SIG-M5 (cell line): ENCODE measurements at regions not wholly inside any gene's neighbourhood (a gene's known extent, or its start where the extent isn't known, plus 50 kb on each side); places are given as distances from the start of the nearest gene placed in this dataset.
"Not testable (repeated sequence)": the region's sequence is repeated elsewhere in the genome, so short reads cannot be mapped to it uniquely, and the experiment has no call there.

Experiments
- DNase-seq: peaks from one replicate; lab custom pipeline; 2025; lab: John Stamatoyannopoulos, UW

- no peak for DNase-seq
Observed at GRCh38 chr7:119945822-119946221, 327.2 kb upstream of the KCND2 start.

DNA sequence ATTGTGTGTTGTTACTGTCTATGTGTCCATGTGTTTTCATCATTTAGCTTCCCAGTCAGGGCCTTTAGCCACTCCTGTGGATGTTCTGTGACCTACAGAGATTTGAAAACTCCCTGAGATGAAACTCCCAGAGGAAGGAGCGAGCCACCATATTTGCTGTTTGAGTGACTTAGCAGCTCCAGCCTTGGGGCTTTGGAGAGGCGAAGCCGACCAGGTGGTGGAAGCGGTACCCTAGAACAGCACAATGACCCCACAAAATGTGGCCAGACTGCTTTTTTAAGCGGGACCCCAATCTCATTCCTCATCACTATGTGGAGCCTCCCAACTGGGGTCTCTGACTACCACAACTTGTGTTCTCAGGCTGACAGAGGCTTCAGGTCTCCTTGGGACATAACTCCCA, 323.9 kb upstream of the KCND2 start:
- DNase-seq, result no peak

GRCh38 chr7:119950390-119951041, 322.5 kb upstream of the KCND2 start:
- DNase-seq, result not testable (repeated sequence)

GRCh38 chr7:119951614-119952013, 321.4 kb upstream of the KCND2 start:
- DNase-seq, result not testable (repeated sequence)

GRCh38 chr7:119957335-119957734, 315.6 kb upstream of the KCND2 start:
- no peak for DNase-seq

GRCh38 chr7:119959811-119960210, 313.2 kb upstream of the KCND2 start:
- DNase-seq, result no peak

GRCh38 chr7:119963654-119964053, 309.3 kb upstream of the KCND2 start:
- no peak for DNase-seq

DNA sequence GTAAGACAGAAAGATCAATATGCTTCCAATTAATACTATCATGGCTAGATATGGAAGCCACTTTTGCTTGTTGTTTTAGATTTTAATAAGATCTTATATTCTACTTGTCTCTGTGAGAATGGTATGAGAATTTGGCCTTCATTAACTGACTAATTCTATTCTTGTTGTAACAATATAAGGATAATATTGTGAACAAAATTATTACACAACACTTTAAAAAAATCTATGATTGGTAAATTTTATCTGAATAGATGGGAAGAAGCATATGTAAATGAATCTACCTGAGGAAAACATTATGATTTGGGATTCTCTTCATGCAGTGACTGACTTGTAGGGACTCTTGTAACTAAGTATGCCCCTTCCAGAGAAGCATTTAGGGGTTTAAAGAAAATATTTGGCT, 308.9 kb upstream of the KCND2 start:
- DNase-seq, result no peak

DNA sequence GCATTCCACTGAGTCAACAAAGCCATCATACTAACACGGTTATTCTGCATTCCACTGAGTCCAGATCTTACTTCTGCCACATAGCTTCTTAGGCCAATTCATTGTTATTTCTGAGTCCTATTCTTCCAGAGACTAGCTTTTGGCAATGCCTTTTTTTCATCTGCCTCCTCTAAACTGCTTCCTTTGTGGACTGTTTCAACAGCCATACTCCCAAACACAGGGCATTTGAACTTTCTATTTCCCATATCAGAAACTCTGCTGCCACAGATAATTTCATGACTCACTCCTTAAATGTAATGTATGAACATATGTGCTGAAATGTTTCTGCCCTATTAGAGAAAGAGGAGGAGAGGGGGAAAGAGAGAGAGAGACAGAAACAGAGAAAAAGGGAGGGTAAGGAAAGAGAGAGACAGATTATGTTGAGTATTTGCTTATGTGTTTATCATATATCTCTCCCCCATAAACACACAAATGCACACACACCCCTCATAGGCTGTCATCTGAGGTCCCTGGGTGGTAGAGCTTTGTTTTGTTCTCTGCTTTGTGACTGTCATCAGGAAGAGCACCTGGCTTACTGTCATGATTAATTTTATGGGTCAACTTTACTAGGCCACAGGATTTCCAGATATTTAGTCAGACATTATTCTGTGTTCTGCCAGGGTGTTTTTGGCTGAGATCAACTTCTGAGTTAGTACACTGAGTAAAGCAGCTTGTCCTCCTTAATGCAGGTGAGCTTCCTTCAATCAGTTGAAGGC, 308.0 kb upstream of the KCND2 start:
- DNase-seq, result no peak

GRCh38 chr7:119967221-119967620, 305.8 kb upstream of the KCND2 start:
- no peak for DNase-seq

DNA sequence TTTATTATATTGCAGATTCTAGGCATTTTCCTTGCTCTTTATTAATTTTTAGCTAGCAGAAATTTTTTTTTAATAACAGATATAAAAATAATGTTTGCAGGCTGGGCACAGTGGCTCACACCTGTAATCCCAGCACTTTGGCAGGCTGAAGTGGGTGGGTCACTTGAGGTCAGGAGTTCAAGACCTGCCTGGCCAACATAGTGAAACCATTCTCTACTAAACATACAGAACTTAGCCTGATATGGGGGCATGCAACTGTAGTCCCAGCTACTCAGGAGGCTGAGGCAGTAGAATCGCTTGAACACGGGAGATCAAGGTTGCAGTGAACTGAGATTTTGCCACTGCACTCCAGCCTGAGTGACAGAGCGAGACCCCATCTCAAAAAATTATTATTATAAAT, 304.6 kb upstream of the KCND2 start:
- not testable (repeated sequence) for DNase-seq

- no peak for DNase-seq
Observed at GRCh38 chr7:119969054-119969453, 303.9 kb upstream of the KCND2 start.

DNA sequence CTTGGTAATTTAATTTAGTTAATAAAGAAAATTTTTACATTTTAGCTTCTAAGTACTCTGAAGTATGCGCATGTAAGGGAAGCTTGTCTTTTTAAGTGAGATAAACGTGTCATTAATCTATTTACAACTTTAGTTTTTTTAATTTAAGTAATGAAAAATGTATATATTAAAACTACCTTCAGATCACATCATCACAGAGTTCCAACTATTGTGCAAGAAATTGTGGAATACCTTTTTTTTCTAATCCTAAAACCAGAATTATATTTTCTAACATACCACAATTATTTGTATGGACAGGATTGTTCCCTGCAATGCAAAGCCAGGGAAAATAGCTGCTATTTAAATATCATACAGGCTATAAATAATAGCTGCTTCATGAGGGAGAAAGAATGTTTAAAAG, 303.2 kb upstream of the KCND2 start:
- no peak for DNase-seq

DNA sequence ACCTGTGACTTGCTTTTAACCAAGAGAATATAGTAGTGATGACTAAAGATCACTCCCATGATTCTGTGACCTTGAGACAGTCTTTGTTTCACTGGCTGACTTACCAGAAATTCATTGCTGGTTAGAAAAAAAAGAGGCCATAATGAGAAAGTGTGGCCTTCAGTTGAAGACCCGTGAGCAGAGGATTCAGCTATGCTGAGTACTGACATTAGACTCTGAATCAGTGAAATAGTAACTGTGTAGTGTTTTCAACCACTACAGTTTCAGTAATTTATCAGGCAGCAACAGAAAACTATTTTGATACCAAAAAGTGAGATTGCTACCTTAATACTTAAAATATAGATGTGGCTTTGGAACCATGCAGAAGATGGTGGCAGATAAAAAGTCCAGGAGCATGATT, 298.0 kb upstream of the KCND2 start:
- no peak for DNase-seq

DNA sequence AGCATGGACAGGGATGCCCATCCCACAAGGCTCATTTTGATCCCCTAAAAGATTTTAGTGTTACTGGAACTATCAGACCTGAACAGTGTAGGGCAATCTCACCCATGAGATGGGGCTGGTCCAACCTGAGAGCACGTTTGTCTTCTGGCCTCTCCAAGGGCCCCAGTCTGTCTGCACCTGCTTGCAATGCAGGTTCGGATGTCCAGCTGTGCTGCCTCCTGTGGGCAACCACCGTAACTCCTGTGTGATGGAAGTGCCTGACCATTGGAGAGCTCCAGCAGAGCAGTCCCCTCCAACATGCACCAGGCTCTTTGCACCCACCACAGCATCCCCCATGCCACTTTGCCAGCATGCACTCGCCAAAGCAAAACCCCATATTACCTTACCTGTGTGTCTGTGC, 290.1 kb upstream of the KCND2 start:
- no peak for DNase-seq

- DNase-seq, result no peak
Observed at GRCh38 chr7:119983468-119983867, 289.5 kb upstream of the KCND2 start.

- DNase-seq, result no peak
Observed at GRCh38 chr7:119984247-119984646, 288.7 kb upstream of the KCND2 start.

DNA sequence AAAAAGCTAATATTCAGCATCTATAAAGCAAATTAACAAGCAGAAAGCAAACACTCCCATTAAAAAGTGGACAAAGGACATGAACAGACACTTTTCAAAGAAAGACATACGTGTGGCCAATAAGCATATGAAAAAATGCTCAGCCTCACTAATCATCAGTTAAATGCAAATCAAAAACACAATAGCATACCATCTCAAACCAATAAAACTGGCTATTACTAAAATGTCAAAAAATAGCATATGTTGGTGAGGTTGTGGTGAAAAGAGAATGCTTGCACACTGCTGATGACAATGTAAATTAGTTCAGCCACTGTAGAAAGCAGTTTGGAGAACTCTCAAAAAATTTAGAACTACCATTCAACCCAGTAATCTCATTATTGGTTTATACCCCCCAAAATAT, 284.6 kb upstream of the KCND2 start:
- DNase-seq, result no peak

- no peak for DNase-seq
Observed at GRCh38 chr7:119994928-119995327, 278.0 kb upstream of the KCND2 start.

- DNase-seq, result no peak
Observed at GRCh38 chr7:119996634-119997033, 276.3 kb upstream of the KCND2 start.

- DNase-seq, result no peak
Observed at GRCh38 chr7:119999738-120000475, 273.1 kb upstream of the KCND2 start.

DNA sequence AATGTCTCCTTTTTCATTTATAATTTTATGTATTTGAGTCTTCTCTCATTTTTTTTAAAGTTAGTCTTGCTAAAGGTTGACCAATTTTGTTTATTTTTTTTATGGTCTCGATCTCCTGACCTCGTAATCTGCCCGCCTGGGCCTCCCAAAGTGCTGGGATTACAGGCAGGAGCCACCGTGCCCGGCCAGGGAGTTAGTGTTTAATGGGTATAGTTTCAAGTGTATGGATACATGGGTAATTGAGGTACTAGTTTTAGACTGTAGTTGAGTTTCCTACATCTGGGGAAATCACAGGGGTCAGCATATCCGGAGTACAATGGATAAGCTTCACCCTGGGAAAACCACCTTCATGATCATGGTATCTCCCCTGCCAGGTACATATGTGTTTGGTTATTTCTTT, 267.3 kb upstream of the KCND2 start:
- DNase-seq, result no peak

DNA sequence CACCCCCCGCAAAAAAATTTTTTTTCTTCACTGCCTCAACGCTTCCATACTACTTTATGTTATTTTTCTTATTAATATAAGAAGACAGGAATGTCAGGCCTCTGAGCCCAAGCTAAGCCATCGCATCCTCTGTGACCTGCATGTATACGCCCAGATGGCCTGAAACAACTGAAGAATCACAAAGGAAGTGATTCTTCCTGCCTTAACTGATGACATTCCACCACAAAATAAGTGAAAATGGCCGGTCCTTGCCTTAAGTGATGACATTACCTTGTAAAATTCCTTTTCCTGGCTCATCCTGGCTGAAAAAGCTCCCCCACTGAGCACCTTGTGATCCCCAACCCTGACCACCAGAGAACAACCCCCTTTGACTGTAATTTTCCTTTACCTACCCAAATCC, 258.7 kb upstream of the KCND2 start:
- DNase-seq, result not testable (repeated sequence)
